GM21526 (cell line): ENCODE measurements at regions not wholly inside any gene's neighbourhood (a gene's known extent, or its start where the extent isn't known, plus 50 kb on each side); places are given as distances from the start of the nearest gene placed in this dataset.
A peak's percentile ranks its signal among the peaks of the same experiment; 100 is the strongest.

ENCODE experiments used
- ATAC-seq: cut with Tn5 transposase; IDR thresholded peaks from one replicate; pipeline ENCODE4 v1.9.1; 2021; ENCODE audit warnings: moderate library complexity; ENCODE audit not compliant: unreplicated experiment, low FRiP score

- peak; percentile 46 for ATAC-seq
Observed at GRCh38 chr2:147712051-147712450, 132.8 kb upstream of the ACVR2A start.

- no peak for ATAC-seq
Observed at GRCh38 chr2:147711031-147711430, 133.8 kb upstream of the ACVR2A start.

GRCh38 chr2:147709655-147710054 lies 135.2 kb upstream of the ACVR2A start:
- ATAC-seq = no peak

GRCh38 chr2:147703171-147703570 lies 141.7 kb upstream of the ACVR2A start:
- ATAC-seq = no peak

GRCh38 chr2:147698166-147698565 lies 146.7 kb upstream of the ACVR2A start:
- no peak for ATAC-seq

- ATAC-seq = no peak
Observed at GRCh38 chr2:147696426-147696825, 148.4 kb upstream of the ACVR2A start.

GRCh38 chr2:147689220-147689909 lies 155.5 kb upstream of the ACVR2A start:
- ATAC-seq = peak; percentile 100

GRCh38 chr2:147688242-147688641 lies 156.6 kb upstream of the ACVR2A start:
- ATAC-seq = no peak

- ATAC-seq = no peak
Observed at GRCh38 chr2:147686365-147686764, 158.5 kb upstream of the ACVR2A start.

- no peak for ATAC-seq
Observed at GRCh38 chr2:147684903-147685302, 159.9 kb upstream of the ACVR2A start.

- no peak for ATAC-seq
Observed at GRCh38 chr2:147683380-147683779, 161.4 kb upstream of the ACVR2A start.

GRCh38 chr2:147681093-147681492 lies 163.7 kb upstream of the ACVR2A start:
- ATAC-seq = no peak

- no peak for ATAC-seq
Observed at GRCh38 chr2:147679955-147680531, 164.8 kb upstream of the ACVR2A start.

- no peak for ATAC-seq
Observed at GRCh38 chr2:147679191-147679954, 165.5 kb upstream of the ACVR2A start.

- no peak for ATAC-seq
Observed at GRCh38 chr2:147665105-147665504, 179.7 kb upstream of the ACVR2A start.

GRCh38 chr2:147663962-147664361 lies 180.9 kb upstream of the ACVR2A start:
- no peak for ATAC-seq

- ATAC-seq = peak; percentile 94
Observed at GRCh38 chr2:147663153-147663961, 181.5 kb upstream of the ACVR2A start.

GRCh38 chr2:147662221-147662620 lies 182.6 kb upstream of the ACVR2A start:
- ATAC-seq = no peak

- ATAC-seq = no peak
Observed at GRCh38 chr2:147660680-147661079, 184.1 kb upstream of the ACVR2A start.

- ATAC-seq = no peak
Observed at GRCh38 chr2:147659051-147659450, 185.8 kb upstream of the ACVR2A start.
